ENCODE measurements at regions not wholly inside any gene's neighbourhood (a gene's known extent, or its start where the extent isn't known, plus 50 kb on each side); places are given as distances from the start of the nearest gene placed in this dataset.

GRCh38 chr5:88144219-88145001 lies 124.2 kb downstream of the TMEM161B start:
- Histone ChIP-seq H4K20me1 (ENCODE audit: control insufficient read depth, insufficient read depth) (no peaks in the 10 kb centered on the region; the same call in 1 of the 2 replicates), H3K4me3 (no peak overlapping the region), H3K27ac (ENCODE audit: control insufficient read depth, insufficient read depth) (no peak overlapping the region), H3K36me3 (ENCODE audit: control insufficient read depth in 2 of 2, insufficient read depth in 2 of 2, low read length in 1 of 2) (no peaks in the 10 kb centered on the region), H3K4me1 (ENCODE audit: control insufficient read depth, insufficient read depth, low read length) (no peaks in the 10 kb centered on the region), H3K4me2 (ENCODE audit: control insufficient read depth, insufficient read depth) (no peak overlapping the region), H2AFZ (ENCODE audit: control insufficient read depth, low read depth, low read length) (no peak overlapping the region), H3K9ac (ENCODE audit: control insufficient read depth, insufficient read depth, low read length) (no peak overlapping the region), H3K79me2 (ENCODE audit: control insufficient read depth, insufficient read depth, low read length) (no peaks in the 10 kb centered on the region), H3K9me3 (replicated peaks; ENCODE audit: control insufficient read depth, insufficient read depth, low read length) (no peaks in the 10 kb centered on the region; the same call in 2 of the 3 replicates), H3K27me3 (replicated peaks in 1 of 2; ENCODE audit: control insufficient read depth in 2 of 2, insufficient read depth in 2 of 2, low read length in 1 of 2) (peaks cover 11 to 30% of the 10 kb centered on the region in 2 experiments)
- ChIA-PET POLR2A (no interaction called here), SMC1A (ENCODE audit: uncharacterized antibody, unreplicated experiment) (interaction anchor here (1.0 kb wide), 1 partner anchor 11 kb away, joined by 3 read pairs; no protein-coding TSS in a partner anchor), CTCF (no interaction called here), RAD21 (ENCODE audit: unreplicated experiment) (interaction anchor here (1.1 kb wide), 1 partner anchor 536 kb away, joined by 3 read pairs; no protein-coding TSS in a partner anchor)
- in situ Hi-C loops (cut with MboI) (loop anchor here (5.0 kb wide), 1 partner anchor 543 kb away; no protein-coding TSS in a partner anchor), intact Hi-C loops (cut with micrococcal nuclease; ENCODE audit: unreplicated experiment) (loop anchor here (5.0 kb wide), 1 partner anchor 362 kb away; no protein-coding TSS in a partner anchor)
- no TSS peak for BruUV-seq (replicated peaks)
- ATAC-seq (no peak; the same call in 2 of the 3 replicates), DNase-seq (ENCODE audit: low read depth, low spot score) (no peak), FAIRE-seq (no peak)
- WGBS (ENCODE audit: insufficient coverage, insufficient replicate concordance, low lambda C conversion rate, missing lambda C conversion rate), result 34% methylated on average over 28 of the region's 28 CpGs
- TF ChIP-seq, protein P1, sequence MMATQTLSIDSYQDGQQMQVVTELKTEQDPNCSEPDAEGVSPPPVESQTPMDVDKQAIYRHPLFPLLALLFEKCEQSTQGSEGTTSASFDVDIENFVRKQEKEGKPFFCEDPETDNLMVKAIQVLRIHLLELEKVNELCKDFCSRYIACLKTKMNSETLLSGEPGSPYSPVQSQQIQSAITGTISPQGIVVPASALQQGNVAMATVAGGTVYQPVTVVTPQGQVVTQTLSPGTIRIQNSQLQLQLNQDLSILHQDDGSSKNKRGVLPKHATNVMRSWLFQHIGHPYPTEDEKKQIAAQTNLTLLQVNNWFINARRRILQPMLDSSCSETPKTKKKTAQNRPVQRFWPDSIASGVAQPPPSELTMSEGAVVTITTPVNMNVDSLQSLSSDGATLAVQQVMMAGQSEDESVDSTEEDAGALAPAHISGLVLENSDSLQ (IDR thresholded peaks at IDR 0.05), result no peak
- no peak for TF ChIP-seq CREM (IDR thresholded peaks at IDR 0.05; ENCODE audit: low read depth)
- TF ChIP-seq MTA2 (IDR thresholded peaks at IDR 0.05; ENCODE audit: low read depth), result no peak
- no peak for TF ChIP-seq GABPA (IDR thresholded peaks at IDR 0.05; ENCODE audit: low read depth)
- no peak for TF ChIP-seq POLR2AphosphoS2 (IDR thresholded peaks at IDR 0.05; ENCODE audit: low read depth, low read length)
- TF ChIP-seq POU2F2 (IDR thresholded peaks at IDR 0.05; ENCODE audit: borderline replicate concordance, low read depth, low read length), result no peak
- TF ChIP-seq, protein P2, sequence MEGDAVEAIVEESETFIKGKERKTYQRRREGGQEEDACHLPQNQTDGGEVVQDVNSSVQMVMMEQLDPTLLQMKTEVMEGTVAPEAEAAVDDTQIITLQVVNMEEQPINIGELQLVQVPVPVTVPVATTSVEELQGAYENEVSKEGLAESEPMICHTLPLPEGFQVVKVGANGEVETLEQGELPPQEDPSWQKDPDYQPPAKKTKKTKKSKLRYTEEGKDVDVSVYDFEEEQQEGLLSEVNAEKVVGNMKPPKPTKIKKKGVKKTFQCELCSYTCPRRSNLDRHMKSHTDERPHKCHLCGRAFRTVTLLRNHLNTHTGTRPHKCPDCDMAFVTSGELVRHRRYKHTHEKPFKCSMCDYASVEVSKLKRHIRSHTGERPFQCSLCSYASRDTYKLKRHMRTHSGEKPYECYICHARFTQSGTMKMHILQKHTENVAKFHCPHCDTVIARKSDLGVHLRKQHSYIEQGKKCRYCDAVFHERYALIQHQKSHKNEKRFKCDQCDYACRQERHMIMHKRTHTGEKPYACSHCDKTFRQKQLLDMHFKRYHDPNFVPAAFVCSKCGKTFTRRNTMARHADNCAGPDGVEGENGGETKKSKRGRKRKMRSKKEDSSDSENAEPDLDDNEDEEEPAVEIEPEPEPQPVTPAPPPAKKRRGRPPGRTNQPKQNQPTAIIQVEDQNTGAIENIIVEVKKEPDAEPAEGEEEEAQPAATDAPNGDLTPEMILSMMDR (IDR thresholded peaks at IDR 0.05 in 2 of 3, conservative IDR thresholded peaks at IDR 0.05 in 1 of 3; ENCODE audit: control insufficient read depth in 2 of 3, extremely low read depth in 1 of 3, insufficient read depth in 1 of 3, low read depth in 3 of 3, low read length in 3 of 3), result no peak
- TF ChIP-seq RAD21 (IDR thresholded peaks at IDR 0.05; ENCODE audit: insufficient read depth, low read depth, low read length), result no peak
- TF ChIP-seq TCF7 (IDR thresholded peaks at IDR 0.05; ENCODE audit: borderline replicate concordance), result no peak
- TF ChIP-seq HDAC6 (IDR thresholded peaks at IDR 0.05; ENCODE audit: unreplicated experiment), result no peak

Measured in GM12878 (cell line).